Esophagus muscularis mucosa (tissue), 4 donors: ENCODE measurements at regions not wholly inside any gene's neighbourhood (a gene's known extent, or its start where the extent isn't known, plus 50 kb on each side); places are given as distances from the start of the nearest gene placed in this dataset.

Experiments used
- CTCF ChIP-seq, 3 experiments: fragments of 200-600 bp in 2 of 3; fragments of 450-650 bp in 1 of 3; sonication (generic) in 2 of 3; IDR thresholded peaks; one replicate each; pipeline ENCODE4 v1.5.1; 2017 to 2019; ENCODE audit warnings: antibody characterized with exemption in 3 of 3, mild to moderate bottlenecking in 2 of 3, moderate library complexity in 1 of 3
- EP300 ChIP-seq: sonication (generic); formaldehyde crosslinking; IDR thresholded peaks from one replicate; pipeline ENCODE4 v1.6.1; 2017; ENCODE audit warnings: antibody characterized with exemption
- POLR2A ChIP-seq: fragments of 450-650 bp; IDR thresholded peaks from one replicate; pipeline ENCODE4 v1.6.1; 2017; ENCODE audit warnings: antibody characterized with exemption, moderate library complexity, mild to moderate bottlenecking, low read depth
- POLR2AphosphoS5 ChIP-seq, 2 donors: sonication (generic); formaldehyde crosslinking; IDR thresholded peaks; one replicate each; pipeline ENCODE4 v1.6.1; 2017; ENCODE audit warnings: antibody characterized with exemption in 2 of 2

- TF ChIP-seq EP300 (no peak), POLR2A (no peak), POLR2AphosphoS5 (IDR thresholded peaks at IDR 0.05) (no peak), CTCF (IDR thresholded peaks at IDR 0.05) (no peak)
These were observed 377.3 kb downstream of the FAM181B start for GRCh38 chr11:82356316-82356715.
